Upper lobe of left lung (tissue), 4 donors: ENCODE measurements at regions not wholly inside any gene's neighbourhood (a gene's known extent, or its start where the extent isn't known, plus 50 kb on each side); places are given as distances from the start of the nearest gene placed in this dataset.

Experiments
- CTCF ChIP-seq, 6 experiments: fragments of 450-650 bp in 4 of 6; fragments of 200-600 bp in 2 of 6; sonication (generic) in 2 of 6; IDR thresholded peaks; one replicate each; pipeline ENCODE4 v1.5.1; 2016 to 2019; ENCODE audit warnings: antibody characterized with exemption in 6 of 6
- EP300 ChIP-seq, 4 donors: sonication (generic); formaldehyde crosslinking; IDR thresholded peaks; one replicate each; pipeline ENCODE4 v1.5.1; 2017; ENCODE audit warnings: antibody characterized with exemption in 4 of 4, control low read depth in 2 of 4
- POLR2A ChIP-seq, 4 donors: fragments of 450-650 bp; IDR thresholded peaks; one replicate each; pipeline ENCODE4 v1.5.1; 2016 to 2017; ENCODE audit warnings: antibody characterized with exemption in 4 of 4, mild to moderate bottlenecking in 2 of 4
- POLR2AphosphoS5 ChIP-seq, 2 donors: sonication (generic); formaldehyde crosslinking; IDR thresholded peaks; one replicate each; pipeline ENCODE4 v1.5.1; 2017; ENCODE audit warnings: antibody characterized with exemption in 2 of 2

GRCh38 chr15:98583771-98584430, 64.4 kb upstream of the IGF1R start:
- no peak for TF ChIP-seq POLR2AphosphoS5 (IDR thresholded peaks at IDR 0.05)
- TF ChIP-seq CTCF (IDR thresholded peaks at IDR 0.05), result no peak
- TF ChIP-seq POLR2A (IDR thresholded peaks at IDR 0.05), result no peak
- no peak for TF ChIP-seq EP300 (IDR thresholded peaks at IDR 0.05)
